ENCODE measurements at regions not wholly inside any gene's neighbourhood (a gene's known extent, or its start where the extent isn't known, plus 50 kb on each side); places are given as distances from the start of the nearest gene placed in this dataset.
"Not testable (repeated sequence)": the region's sequence is repeated elsewhere in the genome, so short reads cannot be mapped to it uniquely, and the experiment has no call there.

DNA sequence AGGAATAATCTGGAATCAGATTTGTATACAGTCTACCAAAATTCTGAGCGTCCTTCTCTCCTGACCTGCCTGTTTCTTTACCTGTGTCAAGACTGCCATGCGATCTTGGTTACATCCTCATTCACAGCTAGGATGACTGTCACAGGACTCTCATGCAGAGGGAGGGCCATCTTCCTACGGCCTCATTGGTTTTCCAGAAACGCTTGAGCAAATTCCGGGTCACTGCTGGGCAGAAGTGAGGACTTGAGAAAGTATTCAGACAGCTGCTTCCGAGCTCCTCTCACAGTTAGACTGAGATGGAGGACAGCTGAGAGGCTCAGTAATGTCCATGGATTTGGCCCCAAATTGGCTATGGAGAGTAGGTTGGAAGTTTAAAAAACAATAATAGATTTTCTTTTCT is 94.2 kb downstream of the TFAP2C start:
- in situ Hi-C loops (cut with MboI; ENCODE audit: low sequenced_read_pairs): no loop called here

DNA sequence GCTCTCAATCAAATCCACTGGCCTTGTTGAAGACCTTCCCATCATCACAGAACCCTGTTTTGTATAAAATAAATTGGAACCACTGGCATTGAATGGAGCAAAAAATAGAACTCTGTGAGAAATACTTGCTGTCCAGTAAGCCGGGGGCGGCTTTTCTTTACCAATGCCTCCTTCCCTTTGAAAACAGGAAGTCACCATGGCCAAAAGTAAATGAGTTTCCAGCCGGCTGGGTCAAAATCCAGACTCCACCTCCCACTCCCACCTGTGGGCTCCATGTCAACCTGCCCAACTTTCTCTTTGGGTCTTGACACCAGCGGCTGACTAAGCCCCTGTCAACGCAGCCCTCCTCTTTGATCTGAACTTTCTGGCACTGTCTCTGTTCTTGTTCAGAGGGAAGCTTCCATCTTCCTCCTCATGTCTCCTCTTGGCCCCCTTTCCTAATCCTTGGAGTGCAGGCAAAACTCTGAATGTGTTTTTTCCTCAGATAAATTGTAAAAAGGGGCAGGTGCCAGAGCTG is 95.2 kb downstream of the TFAP2C start:
- in situ Hi-C loops (cut with MboI; ENCODE audit: low sequenced_read_pairs): no loop called here

DNA sequence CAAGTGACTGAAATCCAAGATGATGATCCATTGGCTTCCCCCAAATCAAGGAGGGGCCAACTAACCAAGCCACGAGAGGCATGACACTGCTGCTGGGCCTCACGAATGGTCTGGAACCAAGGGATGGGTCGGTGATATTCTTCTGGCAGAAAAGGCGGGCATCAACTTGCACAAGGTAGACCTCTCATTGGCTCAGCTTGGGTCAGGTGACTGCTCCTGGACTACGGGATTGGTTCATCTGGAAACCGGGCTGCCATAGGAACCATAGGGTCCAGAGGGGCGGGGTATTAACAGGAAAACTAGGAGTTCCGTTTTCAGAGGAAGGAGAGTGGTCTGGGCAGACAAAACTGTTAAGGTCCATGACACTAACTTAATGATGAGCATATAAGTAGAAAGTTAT is 100.9 kb downstream of the TFAP2C start:
- in situ Hi-C loops (cut with MboI; ENCODE audit: low sequenced_read_pairs): no loop called here

DNA sequence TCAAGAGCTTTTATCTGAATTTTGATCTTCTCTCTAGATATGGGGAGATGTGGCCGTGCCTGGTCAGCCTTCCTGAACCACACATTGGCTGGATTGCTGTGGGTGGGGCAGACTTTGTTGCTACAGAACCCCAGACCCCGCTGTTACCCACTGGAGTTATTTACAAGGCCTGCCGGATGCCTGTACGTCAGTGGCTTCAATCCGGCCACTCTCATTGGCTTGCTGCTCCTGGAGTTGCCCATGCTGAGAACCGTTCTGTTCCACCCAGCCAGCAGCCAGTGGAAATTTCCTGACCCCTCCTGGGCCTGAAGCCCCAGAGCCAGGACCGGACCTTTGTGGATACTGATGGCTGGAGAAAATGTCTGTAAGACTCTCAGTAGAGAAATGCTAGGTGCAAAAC is 101.9 kb downstream of the TFAP2C start:
- in situ Hi-C loops (cut with MboI; ENCODE audit: low sequenced_read_pairs): no loop called here

DNA sequence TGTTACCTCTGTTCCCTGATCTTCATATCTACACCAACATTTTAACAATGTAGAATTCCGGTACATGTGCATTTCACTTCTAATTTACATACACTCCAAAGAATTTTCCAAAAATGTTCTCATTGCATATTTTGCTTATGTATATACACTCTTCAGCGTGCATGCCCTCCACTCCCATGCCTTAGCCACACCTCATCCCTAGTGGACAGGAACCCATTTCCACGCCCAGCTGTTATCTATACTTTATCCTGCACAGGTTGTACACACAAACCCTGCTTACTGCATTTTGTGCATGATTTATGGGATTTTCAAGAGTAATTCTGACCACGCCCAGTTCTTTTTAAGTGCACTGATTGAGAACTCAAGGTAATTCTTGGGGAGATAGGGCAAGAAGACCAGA is 102.4 kb downstream of the TFAP2C start:
- in situ Hi-C loops (cut with MboI; ENCODE audit: low sequenced_read_pairs): no loop called here

DNA sequence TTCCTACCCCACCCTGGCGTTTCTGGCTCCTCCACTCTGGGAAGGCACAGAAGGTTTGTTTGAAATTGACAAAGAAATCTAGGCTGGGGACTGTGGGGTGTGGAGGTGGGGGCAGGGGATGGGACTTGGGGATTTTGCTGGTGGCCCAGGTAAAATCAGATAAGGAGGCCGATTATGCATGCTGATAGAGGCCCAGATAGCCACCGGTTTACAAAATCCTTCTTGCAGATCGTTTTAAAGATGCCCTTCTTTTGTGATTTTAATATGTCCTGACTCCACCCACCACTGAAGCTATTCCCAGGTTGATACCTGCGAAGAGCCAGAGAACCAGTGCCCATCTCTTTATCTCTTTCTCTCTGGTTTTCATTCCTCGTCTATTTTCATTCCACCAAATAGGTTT is 104.9 kb downstream of the TFAP2C start:
- in situ Hi-C loops (cut with MboI; ENCODE audit: low sequenced_read_pairs): no loop called here

DNA sequence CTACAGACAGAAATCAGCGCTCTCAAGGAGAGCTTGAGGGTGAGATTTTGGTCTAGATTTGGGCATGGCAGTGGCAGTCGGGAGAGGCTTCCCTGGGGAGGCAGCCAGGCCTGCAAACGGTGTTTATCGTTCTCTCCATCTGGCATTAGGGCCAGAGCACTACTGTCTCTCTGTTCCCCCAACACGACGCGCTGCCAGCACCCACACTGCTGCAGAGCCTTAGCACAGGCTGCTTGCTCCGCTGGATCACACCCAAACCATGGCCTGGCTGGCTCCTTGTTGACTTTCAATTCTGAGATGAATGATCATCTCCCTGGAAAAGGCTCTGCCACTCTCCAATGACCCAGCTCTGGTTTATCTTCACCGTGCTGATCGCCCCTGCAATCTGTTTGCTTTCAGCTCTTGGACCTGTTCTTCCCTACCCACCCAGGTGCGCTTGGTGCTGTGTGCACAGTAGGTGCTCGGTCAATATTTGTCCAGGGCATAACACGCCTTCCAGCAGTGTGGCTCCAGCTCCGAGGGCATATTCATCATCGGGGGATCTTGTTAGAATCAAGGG is 106.1 kb downstream of the TFAP2C start:
- in situ Hi-C loops (cut with MboI; ENCODE audit: low sequenced_read_pairs): no loop called here

DNA sequence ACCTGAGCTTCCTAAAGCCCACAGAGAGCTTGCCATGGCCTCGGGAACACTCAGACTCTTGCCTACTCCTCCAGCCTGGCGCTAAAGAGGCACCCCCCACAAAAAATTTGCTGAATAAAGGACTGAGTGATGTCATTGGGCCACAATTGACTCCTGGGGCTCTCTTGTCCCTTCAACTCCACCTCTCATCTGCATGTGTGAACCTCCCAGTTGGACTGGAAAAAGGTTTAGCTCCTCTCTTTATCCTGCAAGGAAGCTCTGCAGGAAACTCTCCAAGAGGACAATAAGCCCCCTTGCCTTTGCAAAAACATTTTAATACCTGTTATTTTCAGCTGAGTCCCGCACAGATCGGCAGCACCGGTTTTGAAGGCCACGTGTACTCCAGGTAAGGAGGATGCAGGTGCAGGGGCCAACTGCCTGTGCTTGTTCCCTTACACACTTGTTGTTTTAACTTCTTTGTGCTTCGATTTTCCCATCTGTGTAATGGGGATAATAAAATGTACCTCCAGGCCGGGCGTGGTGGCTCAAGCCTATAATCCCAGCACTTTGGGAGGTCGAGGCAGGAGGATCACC is 107.3 kb downstream of the TFAP2C start:
- in situ Hi-C loops (cut with MboI; ENCODE audit: low sequenced_read_pairs): no loop called here

DNA sequence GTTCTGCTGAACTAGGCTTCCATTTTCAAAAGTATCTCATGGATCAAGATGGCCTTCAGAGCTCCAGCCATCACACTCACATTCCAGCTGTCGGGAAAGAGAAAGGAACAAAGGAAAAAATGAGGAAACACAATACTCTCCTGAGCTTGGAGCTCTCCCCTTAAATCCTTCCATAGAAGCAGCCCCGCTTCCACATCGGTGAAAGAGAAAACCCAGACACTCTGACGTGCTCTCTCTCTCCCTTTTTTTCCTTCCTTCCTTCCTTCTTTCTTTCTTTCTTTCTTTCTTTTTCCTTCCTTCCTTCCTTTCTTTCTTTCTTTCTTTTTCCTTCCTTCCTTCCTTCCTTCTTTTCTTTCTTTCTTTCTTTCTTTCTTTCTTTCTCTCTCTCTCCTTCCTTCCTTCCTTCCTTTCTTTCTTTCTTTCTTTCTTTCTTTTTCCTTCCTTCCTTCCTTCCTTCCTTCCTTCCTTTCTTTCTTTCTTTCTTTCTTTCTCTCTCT is 115.3 kb downstream of the TFAP2C start:
- in situ Hi-C loops (cut with MboI; ENCODE audit: low sequenced_read_pairs): not testable (repeated sequence)

DNA sequence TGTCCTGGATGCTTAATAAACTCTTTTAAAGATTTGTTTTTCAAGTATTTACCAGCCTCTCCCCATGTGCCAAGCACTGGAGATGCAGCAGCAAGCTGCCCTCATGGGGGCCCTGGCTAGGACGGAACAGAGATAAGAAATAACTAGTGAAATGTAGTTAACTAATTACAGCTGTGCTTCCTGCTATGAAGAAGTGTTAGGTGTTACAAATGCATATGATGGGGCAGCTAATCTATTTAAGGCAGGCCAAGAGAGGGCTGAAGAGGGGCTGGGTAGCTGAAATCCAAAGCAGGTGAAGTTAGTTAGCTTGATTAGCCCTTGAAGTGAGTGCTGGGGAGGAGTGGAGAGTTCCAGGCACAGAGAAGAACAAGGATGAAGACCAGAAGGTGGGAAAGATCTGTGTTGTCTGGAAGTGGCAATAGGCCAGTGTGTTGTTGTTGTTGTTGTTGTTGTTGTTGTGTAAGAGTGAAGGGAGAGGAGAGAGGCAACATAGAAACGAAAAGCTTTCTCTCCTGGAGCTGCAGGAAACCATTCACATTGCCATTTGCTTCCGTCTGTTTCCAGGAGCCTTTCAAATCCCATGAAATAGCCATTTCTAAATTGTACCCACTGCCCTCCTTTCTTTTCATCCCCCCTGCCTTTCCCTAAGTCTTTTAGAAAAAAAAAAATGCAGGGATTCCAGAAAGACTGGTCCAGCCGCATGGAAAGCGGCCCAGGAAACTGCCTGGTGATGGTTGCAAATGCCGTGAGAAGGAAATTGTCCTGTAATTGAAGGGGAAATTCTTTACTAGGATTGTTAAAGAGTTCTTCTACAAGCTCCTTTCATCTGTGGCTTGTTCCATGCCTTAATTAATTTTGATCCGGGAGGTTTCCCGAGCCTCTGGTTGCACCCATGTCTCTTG is 119.6 kb downstream of the TFAP2C start:
- in situ Hi-C loops (cut with MboI; ENCODE audit: low sequenced_read_pairs): no loop called here

DNA sequence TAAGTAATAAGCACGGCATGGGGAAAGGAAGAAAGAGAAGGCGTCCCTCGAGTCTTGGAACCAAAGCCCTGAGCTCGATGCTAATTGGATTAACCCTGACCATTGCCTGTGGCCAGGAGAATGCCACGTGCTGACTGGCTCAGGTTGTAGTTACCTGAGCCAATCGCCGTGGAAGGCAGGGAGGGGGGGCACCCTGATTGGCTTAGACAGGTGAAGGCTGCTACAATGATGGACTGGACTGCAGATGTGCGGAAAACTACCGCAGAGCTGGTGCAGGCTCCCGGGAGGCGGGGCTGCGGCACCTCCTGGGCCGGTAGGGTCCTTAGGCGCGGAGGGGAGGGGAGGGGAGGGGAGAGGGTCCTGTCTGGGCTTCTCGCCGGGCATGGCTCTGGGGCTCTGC is 121.3 kb downstream of the TFAP2C start:
- in situ Hi-C loops (cut with MboI; ENCODE audit: low sequenced_read_pairs): no loop called here

DNA sequence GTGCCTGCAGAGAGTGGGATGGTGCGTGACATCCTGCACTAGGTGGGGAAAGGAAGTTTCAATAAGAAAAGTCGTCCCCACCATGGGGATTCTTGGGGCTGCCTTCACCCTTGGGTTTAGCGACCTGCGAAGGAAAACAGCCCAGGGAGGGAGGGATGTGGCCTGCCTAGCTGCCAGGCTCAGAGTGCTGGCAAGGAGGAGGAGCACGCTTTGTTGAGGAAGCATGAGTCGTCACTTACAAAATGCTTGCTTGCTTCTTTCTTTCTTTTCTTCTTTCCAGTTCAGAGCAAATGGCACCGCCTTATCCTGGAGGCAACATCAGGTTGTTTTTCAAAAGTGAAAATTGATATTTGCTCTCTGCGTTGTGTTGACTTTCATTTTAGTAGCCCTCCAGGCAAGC is 123.2 kb downstream of the TFAP2C start:
- in situ Hi-C loops (cut with MboI; ENCODE audit: low sequenced_read_pairs): no loop called here

DNA sequence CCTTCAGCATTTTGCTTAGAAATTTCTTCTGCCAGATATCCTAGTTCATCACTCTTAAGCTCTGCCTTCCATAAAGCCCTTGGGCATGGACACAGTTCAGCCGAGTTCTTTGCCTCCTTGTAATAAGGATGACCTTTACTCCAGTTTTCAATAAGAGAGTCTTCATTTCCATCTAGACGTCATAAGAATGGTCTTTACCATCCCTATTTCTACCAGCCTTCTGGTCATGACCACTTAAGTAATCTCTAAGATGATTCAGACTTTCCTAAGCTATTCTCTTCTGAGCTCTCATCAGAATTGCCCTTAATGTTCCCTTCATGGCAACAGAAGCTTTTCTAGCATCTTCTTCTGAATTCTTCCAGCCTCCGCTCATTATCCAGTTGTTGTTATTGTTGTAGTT is 126.1 kb downstream of the TFAP2C start:
- in situ Hi-C loops (cut with MboI; ENCODE audit: low sequenced_read_pairs): no loop called here

DNA sequence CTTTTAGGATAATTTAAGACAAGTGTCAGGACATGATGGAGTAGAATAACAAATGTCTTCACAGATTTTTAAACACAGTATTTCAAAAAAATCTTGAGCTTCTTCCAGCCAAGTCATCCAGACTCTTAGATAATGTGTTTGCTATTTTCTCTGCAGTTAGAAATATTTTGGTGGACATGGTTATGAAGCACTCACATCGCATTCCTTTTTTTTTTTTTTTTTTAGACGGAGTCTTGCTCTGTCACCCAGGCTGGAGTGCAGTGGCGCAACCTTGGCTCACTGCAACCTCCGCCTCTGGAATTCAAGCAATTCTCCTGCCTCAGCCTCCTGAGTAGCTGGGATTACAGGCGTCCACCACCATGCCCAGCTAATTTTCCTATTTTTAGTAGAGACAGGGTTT is 127.6 kb downstream of the TFAP2C start:
- in situ Hi-C loops (cut with MboI; ENCODE audit: low sequenced_read_pairs): not testable (repeated sequence)

DNA sequence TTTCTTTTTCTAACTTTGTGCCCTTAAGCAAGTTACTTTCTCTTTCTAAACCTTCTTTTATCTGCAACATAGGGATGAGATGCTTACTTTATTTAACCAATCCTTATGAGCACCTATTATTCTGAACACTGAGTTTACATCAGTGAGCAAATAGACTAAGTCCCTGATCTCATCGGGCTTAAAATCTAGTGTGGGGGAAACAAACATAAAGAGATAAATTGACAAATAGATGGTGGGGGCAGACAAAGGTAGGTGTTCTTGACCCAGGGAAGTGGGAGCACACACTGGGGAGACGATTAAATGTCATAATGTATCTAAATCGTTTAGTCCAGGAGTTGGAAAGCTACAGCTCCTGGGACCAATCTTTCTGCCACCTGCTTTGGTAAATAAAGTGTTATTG is 129.6 kb downstream of the TFAP2C start:
- in situ Hi-C loops (cut with MboI; ENCODE audit: low sequenced_read_pairs): no loop called here

DNA sequence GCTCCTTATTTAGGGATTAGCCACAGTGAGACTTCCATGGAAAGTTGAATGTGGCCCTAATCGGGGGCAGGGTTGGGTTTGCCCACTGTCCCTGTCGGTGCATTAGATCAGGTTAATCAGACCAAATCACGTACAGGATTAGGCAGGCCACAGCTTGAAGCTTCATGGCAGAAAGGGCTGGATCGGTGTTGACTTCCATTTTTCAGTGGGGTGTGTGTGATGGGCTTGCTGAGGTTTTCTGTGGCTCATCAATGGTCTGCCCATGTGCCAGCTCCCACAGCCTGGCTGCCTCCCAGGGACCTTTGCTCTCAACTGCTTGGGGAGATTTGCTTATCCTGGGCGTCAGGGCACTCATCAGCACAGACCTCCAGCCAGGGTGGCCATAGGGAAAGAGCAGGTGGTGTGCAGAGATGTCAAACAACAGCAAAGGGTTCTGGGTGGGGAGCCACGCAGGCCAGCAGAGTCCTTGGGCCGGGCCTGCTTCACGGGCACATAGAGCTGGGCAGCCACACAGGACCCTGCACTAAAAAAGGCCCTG is 130.7 kb downstream of the TFAP2C start:
- in situ Hi-C loops (cut with MboI; ENCODE audit: low sequenced_read_pairs): no loop called here

DNA sequence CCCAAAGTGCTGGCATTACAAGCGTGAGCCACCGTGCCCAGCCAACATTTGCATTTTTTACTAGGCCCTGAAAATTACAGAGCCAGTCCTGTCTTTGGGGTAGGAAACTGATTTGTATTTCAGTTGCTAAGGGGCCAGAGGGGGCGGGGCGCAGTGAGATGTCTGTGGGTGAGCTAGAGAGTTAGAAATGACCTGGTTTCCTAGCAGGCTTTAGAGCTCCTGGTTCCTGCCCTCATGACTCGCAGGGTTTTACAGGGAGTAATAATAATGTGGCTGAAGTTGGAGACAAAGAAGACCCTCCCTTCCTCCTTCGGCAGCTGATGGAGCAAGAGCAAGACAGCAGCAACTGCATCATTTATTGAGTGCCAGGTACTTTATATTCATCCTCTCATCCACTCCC is 131.5 kb downstream of the TFAP2C start:
- in situ Hi-C loops (cut with MboI; ENCODE audit: low sequenced_read_pairs): no loop called here

DNA sequence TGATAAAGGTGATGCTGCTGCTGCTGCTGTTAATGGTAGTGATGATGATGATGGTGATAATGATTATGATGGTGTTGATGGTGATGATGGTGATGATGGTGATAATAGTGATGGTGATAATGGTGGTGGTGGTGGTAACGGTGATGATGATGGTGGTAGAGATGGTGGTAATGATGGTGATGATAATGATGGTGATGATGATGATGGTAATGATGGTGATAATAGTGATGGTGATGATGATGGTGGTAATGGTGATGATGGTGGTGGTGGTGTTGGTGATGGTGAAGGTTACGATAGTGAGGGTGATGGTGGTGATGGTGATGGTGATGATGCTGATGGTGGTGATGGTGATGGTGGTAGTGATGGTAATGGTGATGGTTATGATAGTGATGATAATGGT is 132.3 kb downstream of the TFAP2C start:
- in situ Hi-C loops (cut with MboI; ENCODE audit: low sequenced_read_pairs): no loop called here

DNA sequence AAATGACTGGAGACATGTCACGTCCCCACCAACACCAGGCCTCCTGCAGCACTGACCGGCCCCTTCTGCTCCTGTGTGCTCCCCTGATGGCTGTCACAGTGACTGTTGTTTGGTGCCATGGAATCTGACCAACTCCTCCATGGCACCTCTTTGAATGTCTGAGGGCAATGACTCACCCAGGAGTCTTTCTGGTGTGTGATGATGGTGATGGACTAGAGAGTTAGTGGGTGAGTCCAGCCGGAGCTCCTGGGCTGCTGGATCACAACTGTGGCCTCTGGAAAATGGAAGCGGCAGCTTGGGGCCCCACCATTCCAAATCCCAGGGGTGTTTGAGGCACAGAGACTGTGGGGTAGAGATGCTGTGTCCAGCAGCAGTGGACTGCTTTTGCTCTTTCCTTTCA is 133.3 kb downstream of the TFAP2C start:
- in situ Hi-C loops (cut with MboI; ENCODE audit: low sequenced_read_pairs): no loop called here

DNA sequence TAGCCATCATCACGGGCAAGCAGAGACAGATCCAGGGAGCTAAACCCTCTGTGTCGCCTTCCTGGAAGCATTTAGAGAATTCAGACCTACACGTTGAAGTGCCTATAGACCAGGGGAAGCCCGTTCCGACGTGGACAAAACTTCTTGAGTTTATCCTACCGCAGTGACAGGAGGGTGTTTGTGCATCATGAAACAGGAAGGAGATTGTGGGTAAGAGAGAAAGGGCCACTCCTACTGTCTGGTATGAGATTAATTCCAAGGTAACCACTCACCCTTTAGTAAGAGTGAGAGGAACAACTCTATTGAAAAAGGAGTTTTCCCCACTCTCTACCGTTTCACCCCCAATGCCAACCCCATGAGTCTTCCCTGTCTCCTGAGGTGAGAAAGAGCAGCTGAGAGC is 133.7 kb downstream of the TFAP2C start:
- in situ Hi-C loops (cut with MboI; ENCODE audit: low sequenced_read_pairs): no loop called here

DNA sequence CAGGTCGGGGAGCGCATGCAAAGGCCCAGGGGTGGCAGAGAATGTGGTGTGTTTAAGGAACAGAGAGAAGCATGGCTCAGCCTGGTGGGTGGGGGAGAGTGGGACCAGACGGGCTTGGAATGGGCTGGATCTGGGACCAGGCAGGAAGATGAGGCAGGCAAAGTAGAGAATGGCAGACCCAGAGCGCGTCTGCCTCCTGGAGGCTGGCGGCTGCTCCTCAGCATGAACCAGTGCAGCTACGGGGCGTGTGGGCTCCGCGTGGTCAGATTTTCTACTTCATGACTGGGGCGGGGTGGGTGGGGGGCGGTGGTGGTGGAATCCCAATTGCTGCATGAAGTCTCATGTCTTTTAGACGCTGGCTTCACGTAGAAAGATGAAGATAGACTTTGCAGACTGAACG is 135.6 kb downstream of the TFAP2C start:
- in situ Hi-C loops (cut with MboI; ENCODE audit: low sequenced_read_pairs): no loop called here
